GM23248 (cell line): ENCODE measurements at regions not wholly inside any gene's neighbourhood (a gene's known extent, or its start where the extent isn't known, plus 50 kb on each side); places are given as distances from the start of the nearest gene placed in this dataset.
"Not testable (repeated sequence)": the region's sequence is repeated elsewhere in the genome, so short reads cannot be mapped to it uniquely, and the experiment has no call there.

Experiments used
- DNase-seq: peaks from one replicate; pipeline ENCODE4 v3.0.0-alpha.2; 2015
- H2AFZ ChIP-seq: fragments of 200-600 bp; sonication (generic); 2 replicates; pipeline ENCODE4 v1.6.1; 2016; ENCODE audit warnings: antibody characterized with exemption
- H3F3A ChIP-seq: fragments of 200-600 bp; sonication (generic); 2 replicates; pipeline ENCODE4 v1.6.1; 2016; ENCODE audit warnings: mild to moderate bottlenecking, antibody characterized with exemption, mixed run types; ENCODE audit not compliant: insufficient read depth
- H3K27ac ChIP-seq: fragments of 200-600 bp; sonication (generic); 2 replicates; pipeline ENCODE4 v1.5.1; 2016; ENCODE audit warnings: mild to moderate bottlenecking
- H3K27me3 ChIP-seq: fragments of 200-600 bp; sonication (generic); replicated peaks from 2 replicates; pipeline ENCODE4 v1.6.1; 2016; ENCODE audit warnings: mild to moderate bottlenecking; ENCODE audit not compliant: insufficient read depth
- H3K36me3 ChIP-seq: fragments of 200-600 bp; sonication (generic); 2 replicates; pipeline ENCODE4 v1.6.1; 2016; ENCODE audit warnings: low read depth, mild to moderate bottlenecking
- H3K4me1 ChIP-seq: fragments of 200-600 bp; sonication (generic); 2 replicates; pipeline ENCODE4 v1.6.1; 2016; ENCODE audit warnings: mild to moderate bottlenecking; ENCODE audit not compliant: insufficient read depth
- H3K4me2 ChIP-seq: fragments of 200-600 bp; sonication (generic); one replicate; pipeline ENCODE4 v1.6.1; 2016; ENCODE audit warnings: mild to moderate bottlenecking; ENCODE audit not compliant: unreplicated experiment
- H3K4me3 ChIP-seq: fragments of 200-600 bp; sonication (generic); 2 replicates; pipeline ENCODE4 v1.5.1; 2016; ENCODE audit warnings: mild to moderate bottlenecking
- H3K79me2 ChIP-seq: fragments of 200-600 bp; sonication (generic); 2 replicates; pipeline ENCODE4 v1.6.1; 2016; ENCODE audit warnings: mild to moderate bottlenecking; ENCODE audit not compliant: insufficient read depth
- H3K9ac ChIP-seq: fragments of 200-600 bp; sonication (generic); 2 replicates; pipeline ENCODE4 v1.6.1; 2016; ENCODE audit warnings: mild to moderate bottlenecking
- H3K9me2 ChIP-seq: fragments of 200-600 bp; sonication (generic); 2 replicates; pipeline ENCODE4 v1.6.1; 2016; ENCODE audit warnings: mixed run types, mild to moderate bottlenecking, moderate library complexity; ENCODE audit not compliant: insufficient read depth
- H3K9me3 ChIP-seq: fragments of 200-600 bp; sonication (generic); one replicate; pipeline ENCODE4 v1.6.1; 2017; ENCODE audit warnings: low read depth
- H4K20me1 ChIP-seq: fragments of 200-600 bp; sonication (generic); 2 replicates; pipeline ENCODE4 v1.6.0; 2016; ENCODE audit not compliant: insufficient read depth
- EZH2 ChIP-seq: fragments of 200-600 bp; sonication (generic); IDR thresholded peaks from 2 replicates; pipeline ENCODE4 v1.6.1; 2018; ENCODE audit warnings: antibody characterized with exemption, mild to moderate bottlenecking; ENCODE audit not compliant: insufficient read depth, poor library complexity, severe bottlenecking
- EZH2phosphoT487 ChIP-seq: fragments of 200-600 bp; sonication (generic); IDR thresholded peaks from 2 replicates; pipeline ENCODE4 v1.6.1; 2018; ENCODE audit warnings: antibody characterized with exemption, moderate library complexity, mild to moderate bottlenecking, low read depth; ENCODE audit not compliant: insufficient read depth
- WGBS, 2 experiments: methylation state at CpG; one replicate each; pipeline ENCODE4 v1.1.6; 2015 to 2017; ENCODE audit warnings: low lambda C conversion rate in 2 of 2, low coverage in 1 of 2; ENCODE audit errors: missing lambda C conversion rate in 2 of 2; 5-methylcytosine and 5-hydroxymethylcytosine counted together
- in situ Hi-C: fragments of 300-500 bp; cut with MboI; formaldehyde crosslinking; loops from 2 replicates; pipeline ENCODE4 v1.15.0; 2020

GRCh38 chr9:100739208-100739607 lies 161.3 kb downstream of the CAVIN4 start:
- no peaks in the 10 kb centered on the region for H3K36me3 ChIP-seq
- WGBS, 2 experiments = 23 to 27% methylated on average over 2 of the region's 2 CpGs
- no peaks in the 10 kb centered on the region for H3K27me3 ChIP-seq
- TF ChIP-seq EZH2phosphoT487 = no peak
- no peak for TF ChIP-seq EZH2
- H3K4me1 ChIP-seq = no peaks in the 10 kb centered on the region
- H3K9me3 ChIP-seq = no peaks in the 10 kb centered on the region
- H3K4me3 ChIP-seq = no peak overlapping the region
- no peaks in the 10 kb centered on the region for H3K79me2 ChIP-seq
- DNase-seq = no peak
- H3K4me2 ChIP-seq = no peak overlapping the region
- H3K27ac ChIP-seq = no peak overlapping the region
- H2AFZ ChIP-seq = no peak overlapping the region
- no peaks in the 10 kb centered on the region for H4K20me1 ChIP-seq
- in situ Hi-C loops = no loop called here
- no peaks in the 10 kb centered on the region for H3F3A ChIP-seq
- no peak overlapping the region for H3K9ac ChIP-seq
- H3K9me2 ChIP-seq = no peaks in the 10 kb centered on the region

GRCh38 chr9:100739666-100740065 lies 161.8 kb downstream of the CAVIN4 start:
- no peak for TF ChIP-seq EZH2
- TF ChIP-seq EZH2phosphoT487 = no peak
- H3K9me2 ChIP-seq = no peaks in the 10 kb centered on the region
- H3K27me3 ChIP-seq = no peaks in the 10 kb centered on the region
- H3K36me3 ChIP-seq = no peaks in the 10 kb centered on the region
- no peak overlapping the region for H3K4me3 ChIP-seq
- no peaks in the 10 kb centered on the region for H3K9me3 ChIP-seq
- H3K9ac ChIP-seq = no peak overlapping the region
- no peaks in the 10 kb centered on the region for H3K79me2 ChIP-seq
- H3K27ac ChIP-seq = no peak overlapping the region
- no peaks in the 10 kb centered on the region for H4K20me1 ChIP-seq
- H3K4me1 ChIP-seq = no peaks in the 10 kb centered on the region
- WGBS, 2 experiments = 27 to 49% methylated on average over 5 of the region's 5 CpGs
- no peak for DNase-seq
- H3K4me2 ChIP-seq = no peak overlapping the region
- in situ Hi-C loops = no loop called here
- no peaks in the 10 kb centered on the region for H3F3A ChIP-seq
- no peak overlapping the region for H2AFZ ChIP-seq

- H3K9ac ChIP-seq, in situ Hi-C loops, H3K4me1 ChIP-seq, H3K36me3 ChIP-seq, H3K27me3 ChIP-seq, H3K9me3 ChIP-seq, H2AFZ ChIP-seq, DNase-seq, H3K4me3 ChIP-seq, H4K20me1 ChIP-seq, H3K9me2 ChIP-seq, H3K27ac ChIP-seq, H3K4me2 ChIP-seq, H3F3A ChIP-seq, H3K79me2 ChIP-seq: not testable (repeated sequence)
- 13% methylated on average over 4 of the region's 4 CpGs for WGBS, 2 experiments
Measured at GRCh38 chr9:100748930-100749329, 171.1 kb downstream of the CAVIN4 start.

- Histone ChIP-seq H3K36me3 (no peaks in the 10 kb centered on the region), H3F3A (no peaks in the 10 kb centered on the region), H3K4me2 (no peak overlapping the region), H3K9me3 (no peaks in the 10 kb centered on the region), H3K9ac (no peak overlapping the region), H3K79me2 (no peaks in the 10 kb centered on the region), H4K20me1 (no peaks in the 10 kb centered on the region), H2AFZ (no peak overlapping the region), H3K27ac (no peak overlapping the region), H3K4me3 (no peak overlapping the region), H3K27me3 (no peaks in the 10 kb centered on the region), H3K9me2 (no peaks in the 10 kb centered on the region), H3K4me1 (no peaks in the 10 kb centered on the region)
- DNase-seq = peak; percentile 1
- 0 to 3% methylated on average over 2 of the region's 2 CpGs for WGBS, 2 experiments
- in situ Hi-C loops = no loop called here
- TF ChIP-seq EZH2 (no peak), EZH2phosphoT487 (no peak)
Measured at GRCh38 chr9:100756217-100756616, 178.3 kb downstream of the CAVIN4 start.

GRCh38 chr9:100759215-100759614 lies 181.3 kb downstream of the CAVIN4 start:
- no peaks in the 10 kb centered on the region for H4K20me1 ChIP-seq
- no peak overlapping the region for H3K27ac ChIP-seq
- in situ Hi-C loops = no loop called here
- TF ChIP-seq EZH2 = no peak
- TF ChIP-seq EZH2phosphoT487 = no peak
- H3K4me2 ChIP-seq = no peak overlapping the region
- H3K9me2 ChIP-seq = no peaks in the 10 kb centered on the region
- H3K9me3 ChIP-seq = no peaks in the 10 kb centered on the region
- no peak overlapping the region for H3K9ac ChIP-seq
- no peaks in the 10 kb centered on the region for H3K36me3 ChIP-seq
- no peaks in the 10 kb centered on the region for H3K4me1 ChIP-seq
- no peak overlapping the region for H2AFZ ChIP-seq
- no peaks in the 10 kb centered on the region for H3K79me2 ChIP-seq
- no peak for DNase-seq
- no peaks in the 10 kb centered on the region for H3K27me3 ChIP-seq
- WGBS, 2 experiments = 25 to 28% methylated on average over 3 of the region's 3 CpGs
- H3F3A ChIP-seq = no peaks in the 10 kb centered on the region
- H3K4me3 ChIP-seq = no peak overlapping the region
